ENCODE measurements at regions not wholly inside any gene's neighbourhood (a gene's known extent, or its start where the extent isn't known, plus 50 kb on each side); places are given as distances from the start of the nearest gene placed in this dataset.

- no peak for TF ChIP-seq CTCF (conservative IDR thresholded peaks at IDR 0.05; ENCODE audit: low read depth)
- DNase-seq (ENCODE audit: low spot score): no peak
- H3K27ac ChIP-seq: no peak overlapping the region
- ChIA-PET POLR2A (ENCODE audit: low non-redundant PET) (no interaction called here), CTCF (interaction anchor here (0.7 to 1.0 kb wide), 2 partner anchors 178 to 182 kb away, joined by 3 to 10 read pairs; no protein-coding TSS in a partner anchor)
These were observed 179.6 kb downstream of the GASK1B start for GRCh38 chr4:157992948-157993839.

- peak; percentile 27 for DNase-seq (ENCODE audit: low spot score)
- H3K27ac ChIP-seq: no peak overlapping the region
- ChIA-PET CTCF (no interaction called here), POLR2A (ENCODE audit: low non-redundant PET) (no interaction called here)
- TF ChIP-seq CTCF (conservative IDR thresholded peaks at IDR 0.05; ENCODE audit: low read depth): peak; percentile 64
These were observed 180.7 kb downstream of the GASK1B start for GRCh38 chr4:157992038-157992705.

- ChIA-PET CTCF (no interaction called here), POLR2A (ENCODE audit: low non-redundant PET) (no interaction called here)
These were observed 184.2 kb downstream of the GASK1B start for GRCh38 chr4:157988641-157989040.

GRCh38 chr4:157984285-157984911 lies 188.4 kb downstream of the GASK1B start:
- no peak overlapping the region for H3K27ac ChIP-seq
- TF ChIP-seq CTCF (conservative IDR thresholded peaks at IDR 0.05; ENCODE audit: low read depth): no peak
- ChIA-PET POLR2A (ENCODE audit: low non-redundant PET) (no interaction called here), CTCF (no interaction called here)
- DNase-seq (ENCODE audit: low spot score): no peak

More at GRCh38 chr4:157988641-157989040, 184.2 kb downstream of the GASK1B start:
- no peak for TF ChIP-seq CTCF (conservative IDR thresholded peaks at IDR 0.05; ENCODE audit: low read depth)
- no peak overlapping the region for H3K27ac ChIP-seq
- no peak for DNase-seq (ENCODE audit: low spot score)

- H3K27ac ChIP-seq: no peak overlapping the region
- ChIA-PET CTCF (no interaction called here), POLR2A (ENCODE audit: low non-redundant PET) (no interaction called here)
- no peak for DNase-seq (ENCODE audit: low spot score)
- TF ChIP-seq CTCF (conservative IDR thresholded peaks at IDR 0.05; ENCODE audit: low read depth): no peak
These were observed 189.5 kb downstream of the GASK1B start for GRCh38 chr4:157983300-157983699.

DNA sequence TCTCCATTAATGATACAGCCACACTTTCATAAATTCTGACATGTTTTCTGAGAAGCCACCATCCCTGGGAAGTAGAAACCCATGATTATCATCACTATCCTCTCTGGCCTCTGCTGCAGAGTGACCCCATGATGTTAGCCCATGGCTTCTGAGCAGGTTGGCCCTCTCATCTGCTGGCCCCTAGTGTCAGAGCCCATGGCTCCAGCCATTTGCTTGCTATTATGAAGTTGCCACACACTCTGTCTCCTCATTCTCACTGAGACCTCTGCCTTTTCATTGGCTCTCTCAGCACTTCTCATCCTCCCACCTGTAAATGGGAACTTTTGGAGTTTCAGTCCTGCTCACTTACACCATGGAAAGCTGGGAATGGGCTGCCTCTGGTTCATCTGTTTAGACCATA lies 192.7 kb downstream of the GASK1B start:
- POLR2A ChIA-PET (ENCODE audit: low non-redundant PET): no interaction called here
- TF ChIP-seq CTCF (conservative IDR thresholded peaks at IDR 0.05; ENCODE audit: low read depth): no peak
- H3K27ac ChIP-seq: no peak overlapping the region
- CTCF ChIA-PET: interaction anchor here (0.8 kb wide), 1 partner anchor 596 kb away, joined by 3 read pairs; no protein-coding TSS in a partner anchor
- DNase-seq (ENCODE audit: low spot score): no peak

Measured in RWPE1 (cell line).